Bone marrow (tissue), 2 donors: ENCODE measurements at regions not wholly inside any gene's neighbourhood (a gene's known extent, or its start where the extent isn't known, plus 50 kb on each side); places are given as distances from the start of the nearest gene placed in this dataset.
"Not testable (repeated sequence)": the region's sequence is repeated elsewhere in the genome, so short reads cannot be mapped to it uniquely, and the experiment has no call there.

Source experiments
- DNase-seq, 2 donors: peaks; one replicate each; lab custom pipeline; 2025; lab: John Stamatoyannopoulos, UW

DNA sequence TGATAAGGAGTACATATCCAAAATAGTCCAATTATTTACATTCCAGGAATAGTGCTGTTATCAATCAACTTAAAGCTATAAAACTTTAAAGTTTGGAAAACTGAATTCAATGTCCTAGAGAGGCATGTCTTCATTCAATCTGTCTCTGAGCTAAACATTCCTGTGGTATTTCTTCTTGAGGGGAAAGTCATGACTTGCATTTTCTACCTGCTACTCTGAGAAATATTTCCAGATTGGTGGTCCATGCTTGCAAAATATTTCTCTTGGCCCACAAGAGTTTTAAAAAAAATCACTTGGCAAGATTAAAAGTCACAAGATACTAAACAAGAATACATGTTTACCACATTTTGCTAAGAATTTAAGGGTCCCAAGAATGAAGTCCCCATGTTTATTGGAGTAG, 63.6 kb upstream of the HGF start:
- no peak for DNase-seq

DNA sequence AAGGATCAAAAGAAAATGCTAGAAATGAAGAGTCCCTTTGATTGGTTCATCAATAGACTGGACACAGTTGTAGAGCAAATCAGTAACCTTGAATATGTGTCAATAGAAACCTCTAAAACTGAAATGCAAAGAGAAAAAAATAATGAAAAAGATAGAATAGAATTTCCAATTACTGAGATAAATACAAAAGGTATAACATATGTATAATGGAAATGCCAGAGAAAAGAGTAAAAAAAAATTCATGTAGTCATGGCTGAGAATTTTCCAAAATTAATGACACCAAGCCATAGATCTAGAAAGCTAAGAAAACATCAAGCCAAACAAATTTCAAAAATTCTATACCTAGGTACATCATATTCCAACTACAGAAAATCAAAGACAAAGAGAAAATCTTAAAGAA, 62.0 kb upstream of the HGF start:
- no peak for DNase-seq

GRCh38 chr7:81829511-81829910, 59.7 kb upstream of the HGF start:
- DNase-seq = not testable (repeated sequence)

DNA sequence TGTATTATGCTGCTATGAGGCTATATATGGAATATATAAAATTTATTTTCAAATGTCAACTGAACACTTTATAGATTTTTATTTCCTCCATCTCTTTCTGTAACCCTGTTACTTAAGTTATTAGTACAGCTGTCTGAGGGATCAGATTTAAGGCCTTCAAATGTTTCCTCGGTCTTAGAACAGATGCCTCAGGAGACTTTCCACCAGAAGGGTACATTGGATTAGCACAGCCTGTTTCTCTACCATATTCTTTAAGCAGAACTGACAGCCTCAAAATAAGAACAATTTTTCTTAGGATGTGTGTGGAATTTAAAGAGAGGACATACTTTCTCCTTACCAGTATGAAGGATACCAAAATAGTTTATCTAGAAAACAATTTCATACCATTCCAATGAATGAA, 53.0 kb upstream of the HGF start:
- DNase-seq = no peak

GRCh38 chr7:81819861-81820260, 50.0 kb upstream of the HGF start:
- no peak for DNase-seq
